Body of pancreas (tissue), 4 donors: ENCODE measurements at regions not wholly inside any gene's neighbourhood (a gene's known extent, or its start where the extent isn't known, plus 50 kb on each side); places are given as distances from the start of the nearest gene placed in this dataset.
A peak's percentile ranks its signal among the peaks of the same experiment; 100 is the strongest.

ENCODE experiments used
- ATAC-seq: fragments of 150-250 bp; one replicate; pipeline ENCODE4 v1.9.1; 2016
- DNase-seq, 4 donors: peaks; one replicate each; pipeline ENCODE4 v3.0.0-alpha.2; 2019
- H3K27ac ChIP-seq, 4 donors: fragments of 200-600 bp; sonication (generic); 1 replicate in 3 of 4; 2 replicates in 1 of 4; pipeline versions ENCODE4 v1.5.1 to v1.6.1; 2016 to 2019; ENCODE audit warnings: mild to moderate bottlenecking in 1 of 4, mixed read lengths in 1 of 4, moderate library complexity in 1 of 4
- H3K27me3 ChIP-seq, 2 donors: fragments of 200-600 bp; sonication (generic); one replicate each; pipeline ENCODE4 v1.6.0; 2016; ENCODE audit warnings: mild to moderate bottlenecking in 1 of 2
- H3K36me3 ChIP-seq, 2 donors: fragments of 200-600 bp; sonication (generic); replicated peaks in 1 of 2; 2 replicates each; pipeline ENCODE4 v1.5.1; 2016; ENCODE audit warnings: low read depth in 2 of 2; ENCODE audit not compliant: insufficient read depth in 1 of 2
- H3K4me1 ChIP-seq: fragments of 200-600 bp; sonication (generic); one replicate; pipeline ENCODE4 v1.6.0; 2016
- H3K4me3 ChIP-seq, 2 donors: fragments of 200-600 bp; sonication (generic); 1 replicate in 1 of 2; 2 replicates in 1 of 2; pipeline ENCODE4 v1.5.1; 2016 to 2019
- H3K9me3 ChIP-seq, 3 donors: fragments of 200-600 bp; sonication (generic); 1 replicate in 2 of 3; 2 replicates in 1 of 3; pipeline ENCODE4 v1.5.1; 2016
- POLR2A ChIP-seq, 3 donors: fragments of 450-650 bp; IDR thresholded peaks; one replicate each; pipeline ENCODE4 v1.6.1; 2016; ENCODE audit warnings: antibody characterized with exemption in 3 of 3, mild to moderate bottlenecking in 2 of 3
- WGBS, 2 donors: methylation state at CpG; one replicate each; pipeline ENCODE4 v1.1.5; 2017; 5-methylcytosine and 5-hydroxymethylcytosine counted together
- intact Hi-C: fragments of 100-400 bp; cut with DNase I; formaldehyde crosslinking; loops from one replicate; pipeline ENCODE4 v1.15.1; 2023
- TF ChIP-seq, protein P1 (sequence below), 7 experiments: fragments of 450-650 bp in 4 of 7; fragments of 200-600 bp in 3 of 7; sonication (generic) in 3 of 7; IDR thresholded peaks; one replicate each; pipeline ENCODE4 v1.5.1; 2016 to 2019; ENCODE audit warnings: antibody characterized with exemption in 7 of 7

DNA sequence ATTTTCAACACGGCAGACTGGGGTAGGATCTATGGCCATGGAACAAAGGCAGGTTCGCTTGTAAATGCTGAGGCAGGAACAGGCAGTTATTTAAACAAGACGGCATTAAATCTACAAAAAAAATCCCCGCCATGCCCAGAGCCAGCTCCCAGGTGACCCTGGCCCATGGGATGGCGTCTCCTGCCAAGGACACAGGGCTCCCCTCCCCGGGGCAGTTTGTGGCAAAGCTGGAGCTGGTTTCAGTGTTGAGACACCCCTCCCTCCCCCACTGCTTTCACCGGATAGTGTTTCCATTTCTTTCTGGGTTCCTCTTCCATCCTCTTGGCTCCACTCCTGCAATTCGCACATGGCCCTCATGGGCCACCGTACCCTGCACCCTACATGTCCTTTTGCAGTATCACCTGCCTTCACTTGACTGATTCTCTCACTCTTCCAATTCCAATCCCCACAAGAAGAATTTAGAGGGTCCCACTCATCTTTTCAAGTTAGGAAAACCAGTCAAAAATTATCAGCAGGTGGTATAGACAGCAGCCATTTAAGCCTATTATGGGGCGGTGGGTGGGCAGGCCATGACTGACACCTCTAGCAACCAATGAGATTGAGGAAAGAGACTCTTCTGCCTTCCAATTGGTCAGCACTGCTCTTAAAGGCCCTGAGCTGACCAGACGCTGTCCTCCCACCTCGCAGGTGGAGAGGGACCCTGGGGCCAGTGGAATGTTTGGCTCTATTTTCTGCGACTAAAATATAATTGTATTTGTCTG is 52.0 kb downstream of the OLIG1 start:
- Histone ChIP-seq H3K27me3 (no peaks in the 10 kb centered on the region), H3K9me3 (no peaks in the 10 kb centered on the region), H3K27ac (no peak overlapping the region), H3K4me1 (peaks cover under 1% of the 10 kb centered on the region), H3K4me3 (no peak overlapping the region), H3K36me3 (no peaks in the 10 kb centered on the region)
- no peak for ATAC-seq
- TF ChIP-seq, protein P1, sequence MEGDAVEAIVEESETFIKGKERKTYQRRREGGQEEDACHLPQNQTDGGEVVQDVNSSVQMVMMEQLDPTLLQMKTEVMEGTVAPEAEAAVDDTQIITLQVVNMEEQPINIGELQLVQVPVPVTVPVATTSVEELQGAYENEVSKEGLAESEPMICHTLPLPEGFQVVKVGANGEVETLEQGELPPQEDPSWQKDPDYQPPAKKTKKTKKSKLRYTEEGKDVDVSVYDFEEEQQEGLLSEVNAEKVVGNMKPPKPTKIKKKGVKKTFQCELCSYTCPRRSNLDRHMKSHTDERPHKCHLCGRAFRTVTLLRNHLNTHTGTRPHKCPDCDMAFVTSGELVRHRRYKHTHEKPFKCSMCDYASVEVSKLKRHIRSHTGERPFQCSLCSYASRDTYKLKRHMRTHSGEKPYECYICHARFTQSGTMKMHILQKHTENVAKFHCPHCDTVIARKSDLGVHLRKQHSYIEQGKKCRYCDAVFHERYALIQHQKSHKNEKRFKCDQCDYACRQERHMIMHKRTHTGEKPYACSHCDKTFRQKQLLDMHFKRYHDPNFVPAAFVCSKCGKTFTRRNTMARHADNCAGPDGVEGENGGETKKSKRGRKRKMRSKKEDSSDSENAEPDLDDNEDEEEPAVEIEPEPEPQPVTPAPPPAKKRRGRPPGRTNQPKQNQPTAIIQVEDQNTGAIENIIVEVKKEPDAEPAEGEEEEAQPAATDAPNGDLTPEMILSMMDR (IDR thresholded peaks at IDR 0.05), result no peak
- TF ChIP-seq POLR2A (IDR thresholded peaks at IDR 0.05), result no peak
- intact Hi-C loops, result no loop called here
- no peak for DNase-seq
- 70 to 72% methylated on average over 13 of the region's 13 CpGs for WGBS, 2 donors

DNA sequence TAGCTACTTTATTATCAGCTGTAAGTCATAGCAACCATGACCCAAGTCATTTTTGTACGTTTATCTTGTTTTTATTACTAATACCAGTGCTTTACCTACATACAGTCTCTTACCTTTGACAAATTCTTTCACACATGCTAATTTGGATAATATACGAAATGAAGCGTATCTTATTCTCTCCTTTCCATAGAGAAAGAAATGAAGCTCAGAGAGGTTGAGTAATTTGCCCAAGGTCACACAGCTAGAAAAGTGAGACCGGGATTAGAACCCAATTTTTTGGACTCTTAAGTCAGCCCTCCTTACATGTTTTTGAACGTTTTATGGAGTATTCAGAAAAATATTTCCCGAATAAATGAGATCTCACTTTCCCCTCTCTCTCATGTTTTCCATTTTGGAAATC is 52.6 kb downstream of the OLIG1 start:
- intact Hi-C loops, result no loop called here
- DNase-seq (no peak), ATAC-seq (no peak)
- no peak for TF ChIP-seq POLR2A (IDR thresholded peaks at IDR 0.05)
- TF ChIP-seq, protein P1 (IDR thresholded peaks at IDR 0.05), result no peak
- H3K27ac ChIP-seq, result no peak overlapping the region
- no peaks in the 10 kb centered on the region for H3K9me3 ChIP-seq
- WGBS, 2 donors, result 73 to 74% methylated on average over 6 of the region's 6 CpGs
- H3K36me3 ChIP-seq, result no peaks in the 10 kb centered on the region
- H3K4me3 ChIP-seq, result no peak overlapping the region
- H3K4me1 ChIP-seq, result peaks cover 5% of the 10 kb centered on the region
- no peaks in the 10 kb centered on the region for H3K27me3 ChIP-seq

DNA sequence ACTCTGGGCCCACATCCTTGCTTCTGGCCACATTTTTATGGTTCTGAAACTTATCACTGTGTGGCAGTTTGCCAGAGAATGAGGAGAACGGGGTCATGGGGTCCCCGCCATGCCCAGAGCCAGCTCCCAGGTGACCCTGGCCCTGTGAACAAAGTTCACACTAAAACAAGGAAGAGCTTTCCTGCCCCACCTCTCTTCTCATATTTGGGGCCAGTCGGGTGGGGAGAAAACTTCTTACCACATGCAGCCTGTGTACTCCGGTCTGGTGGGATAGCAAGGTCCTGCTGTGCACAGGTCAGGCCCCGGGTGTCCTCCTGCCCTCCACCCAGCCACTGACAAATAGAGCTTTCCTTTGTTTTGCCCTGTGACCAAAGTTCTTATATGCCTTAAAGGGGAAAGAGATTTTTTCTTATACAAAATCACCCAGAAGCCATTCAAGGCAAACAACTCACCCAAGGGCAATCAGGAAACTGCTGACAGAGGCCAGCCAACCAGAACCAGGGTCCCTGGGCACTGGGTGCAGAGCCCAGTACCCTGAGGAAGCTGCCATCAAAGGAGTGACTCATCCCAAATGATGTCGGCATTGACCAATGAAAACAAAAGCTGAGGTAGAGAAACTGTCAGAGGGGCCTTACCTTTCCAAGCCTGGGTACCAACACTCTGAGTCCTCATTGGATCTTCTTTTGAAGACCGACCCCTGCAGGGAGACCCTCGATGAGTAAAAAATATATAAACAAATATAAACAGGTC is 53.6 kb downstream of the OLIG1 start:
- H3K27me3 ChIP-seq, result no peaks in the 10 kb centered on the region

DNA sequence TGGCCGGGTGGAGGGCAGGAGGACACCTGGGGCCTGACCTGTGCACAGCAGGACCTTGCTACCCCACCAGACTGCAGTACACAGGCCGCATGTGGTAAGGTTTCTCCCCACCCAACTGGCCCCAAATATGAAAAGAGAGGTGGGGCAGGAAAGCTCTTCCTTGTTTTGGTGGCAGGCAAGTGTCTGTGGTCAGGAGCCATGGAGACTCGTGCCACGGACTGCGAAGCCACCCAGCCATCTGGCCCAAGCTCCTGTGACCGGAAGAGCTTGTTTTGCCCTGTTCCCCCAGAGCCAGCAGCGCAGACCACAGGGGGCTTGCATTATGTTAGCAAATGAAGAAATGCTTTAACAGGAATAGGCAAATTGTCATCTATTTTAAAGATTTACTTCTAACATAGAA is 54.9 kb downstream of the OLIG1 start:
- Histone ChIP-seq H3K4me3 (no peak overlapping the region), H3K27me3 (no peaks in the 10 kb centered on the region), H3K4me1 (peaks cover 5% of the 10 kb centered on the region), H3K36me3 (no peaks in the 10 kb centered on the region), H3K27ac (no peak overlapping the region), H3K9me3 (no peaks in the 10 kb centered on the region)
- DNase-seq (peak in 1 of 4 donors; percentile 11), ATAC-seq (no peak)
- TF ChIP-seq, protein P1 (IDR thresholded peaks at IDR 0.05), result no peak
- TF ChIP-seq POLR2A (IDR thresholded peaks at IDR 0.05), result no peak
- intact Hi-C loops, result no loop called here
- WGBS, 2 donors, result 72 to 73% methylated on average over 7 of the region's 7 CpGs

More for the DNA sequence above, 53.6 kb downstream of the OLIG1 start:
- no peak for TF ChIP-seq POLR2A (IDR thresholded peaks at IDR 0.05)
- TF ChIP-seq, protein P1 (IDR thresholded peaks at IDR 0.05), result no peak
- Histone ChIP-seq H3K27ac (no peak overlapping the region), H3K4me3 (no peak overlapping the region), H3K4me1 (peaks cover 5% of the 10 kb centered on the region), H3K9me3 (no peaks in the 10 kb centered on the region), H3K36me3 (no peaks in the 10 kb centered on the region)
- intact Hi-C loops, result no loop called here
- WGBS, 2 donors, result 51 to 56% methylated on average over 7 to 8 of the region's 8 CpGs
- DNase-seq (no peak), ATAC-seq (no peak)
